ENCODE measurements at regions not wholly inside any gene's neighbourhood (a gene's known extent, or its start where the extent isn't known, plus 50 kb on each side); places are given as distances from the start of the nearest gene placed in this dataset.

DNA sequence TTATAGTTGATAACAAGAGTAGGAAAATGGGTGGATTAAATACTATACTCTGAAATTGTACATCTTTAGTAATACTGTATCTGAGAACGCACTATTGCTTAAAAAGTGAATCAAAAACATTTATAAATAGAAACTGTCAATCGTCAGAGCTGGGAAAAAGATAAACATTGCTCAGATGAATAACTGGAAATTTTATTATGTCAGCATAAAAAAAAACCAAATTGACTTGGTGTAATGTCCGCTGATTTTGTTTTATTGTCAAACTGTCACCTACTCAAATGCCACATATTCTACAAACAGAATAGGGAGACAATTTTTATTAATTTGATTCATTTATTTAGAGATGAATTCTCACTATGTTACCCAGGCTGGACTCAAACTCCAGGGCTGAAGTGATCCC, 109.3 kb upstream of the TMTC1 start:
- TF ChIP-seq TAF1 (IDR thresholded peaks at IDR 0.05; ENCODE audit: low read depth, low read length) = no peak
- TF ChIP-seq POLR2A (IDR thresholded peaks at IDR 0.05; ENCODE audit: low read depth, low read length) = no peak
- no peak for TF ChIP-seq POLR2AphosphoS5 (IDR thresholded peaks at IDR 0.05; ENCODE audit: low read depth, low read length)
- TF ChIP-seq SPI1 (IDR thresholded peaks at IDR 0.05; ENCODE audit: low read depth, low read length) = no peak

Data from GM12891 (cell line).